Kidney (tissue), 13 donors: ENCODE measurements at regions not wholly inside any gene's neighbourhood (a gene's known extent, or its start where the extent isn't known, plus 50 kb on each side); places are given as distances from the start of the nearest gene placed in this dataset.

ENCODE experiments used
- DNase-seq, 5 donors: peaks; one replicate each; pipeline ENCODE4 v3.0.0-alpha.2; 2013 to 2020
- FAIRE-seq: peaks from 2 replicates; lab custom pipeline; 2012; peaks lifted over from hg19 to GRCh38; lab: Jason Lieb, UNC
- H3K27ac ChIP-seq, 2 donors: one replicate each; pipeline ENCODE4 v1.7.0; 2013; ENCODE audit warnings: low read depth in 2 of 2, low read length in 2 of 2, inconsistent platforms in 1 of 2
- H3K27me3 ChIP-seq: one replicate; pipeline ENCODE4 v1.7.1; 2013; ENCODE audit warnings: low read length, inconsistent platforms; ENCODE audit not compliant: control insufficient read depth, insufficient read depth
- H3K36me3 ChIP-seq, 3 donors: one replicate each; pipeline versions ENCODE4 v1.7.0 to v1.7.1; 2013; ENCODE audit warnings: low read length in 3 of 3, control low read depth in 1 of 3, inconsistent platforms in 1 of 3; ENCODE audit not compliant: insufficient read depth in 3 of 3, control insufficient read depth in 2 of 3
- H3K4me1 ChIP-seq, 3 donors: one replicate each; pipeline versions ENCODE4 v1.7.0 to v1.7.1; 2013; ENCODE audit warnings: low read length in 3 of 3, inconsistent platforms in 1 of 3, low read depth in 1 of 3; ENCODE audit not compliant: control insufficient read depth in 2 of 3, insufficient read depth in 2 of 3
- H3K4me3 ChIP-seq, 3 donors: one replicate each; pipeline versions ENCODE4 v1.7.0 to v1.8.1; 2013; ENCODE audit warnings: low read length in 3 of 3, control low read depth in 1 of 3, inconsistent platforms in 1 of 3
- H3K9ac ChIP-seq, 3 donors: one replicate each; pipeline versions ENCODE4 v1.7.0 to v1.7.1; 2013; ENCODE audit warnings: low read length in 3 of 3, control low read depth in 1 of 3, inconsistent platforms in 1 of 3
- H3K9me3 ChIP-seq, 3 donors: one replicate each; pipeline versions ENCODE4 v1.7.0 to v1.7.1; 2013; ENCODE audit warnings: low read length in 3 of 3, control low read depth in 1 of 3, inconsistent platforms in 1 of 3; ENCODE audit not compliant: control insufficient read depth in 2 of 3, insufficient read depth in 1 of 3
- intact Hi-C: fragments of 100-400 bp; cut with DNase I; formaldehyde crosslinking; loops from one replicate; pipeline ENCODE4 v1.11.1; 2022
- TF ChIP-seq, protein P1 (sequence below): IDR thresholded peaks from 3 replicates; pipeline ENCODE4 v1.5.1; 2012; ENCODE audit warnings: mild to moderate bottlenecking, moderate library complexity, borderline replicate concordance; ENCODE audit not compliant: insufficient read depth; ENCODE audit errors: extremely low read depth
- donor health status: control.
- donor health status: control.
- donor health status: control.
- donor health status: control.
- donor health status: control.
- donor health status: DM: yes; HTN: yes; CAD: no.
- donor health status: Normal renal cell carcinoma (clear cell type).

DNA sequence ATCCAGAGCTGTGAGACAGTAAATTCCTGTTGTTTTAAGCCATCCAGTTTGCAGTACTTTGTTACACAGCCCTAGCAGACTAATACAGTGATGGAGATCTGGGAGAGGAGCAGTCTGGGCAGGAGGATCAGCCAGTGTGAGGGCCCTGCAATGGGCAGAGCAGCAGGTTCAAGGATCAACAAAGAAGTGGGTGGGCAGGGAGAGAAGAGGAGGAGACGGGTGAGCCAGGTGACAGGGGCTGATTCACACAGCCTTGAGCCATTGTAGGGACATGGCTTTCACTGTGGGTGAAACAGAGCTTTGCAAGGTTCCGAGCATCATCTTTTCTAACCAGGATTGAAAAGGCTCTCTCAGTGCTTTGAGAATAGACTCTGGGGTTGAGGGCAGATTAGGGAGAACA lies 88.2 kb upstream of the MVB12B start:
- Histone ChIP-seq H3K27ac (no peak overlapping the region), H3K36me3 (no peaks in the 10 kb centered on the region), H3K9me3 (no peaks in the 10 kb centered on the region), H3K9ac (no peak overlapping the region), H3K27me3 (no peaks in the 10 kb centered on the region), H3K4me1 (no peaks in the 10 kb centered on the region), H3K4me3 (no peak overlapping the region)
- no peak for FAIRE-seq
- DNase-seq: no peak
- TF ChIP-seq, protein P1, sequence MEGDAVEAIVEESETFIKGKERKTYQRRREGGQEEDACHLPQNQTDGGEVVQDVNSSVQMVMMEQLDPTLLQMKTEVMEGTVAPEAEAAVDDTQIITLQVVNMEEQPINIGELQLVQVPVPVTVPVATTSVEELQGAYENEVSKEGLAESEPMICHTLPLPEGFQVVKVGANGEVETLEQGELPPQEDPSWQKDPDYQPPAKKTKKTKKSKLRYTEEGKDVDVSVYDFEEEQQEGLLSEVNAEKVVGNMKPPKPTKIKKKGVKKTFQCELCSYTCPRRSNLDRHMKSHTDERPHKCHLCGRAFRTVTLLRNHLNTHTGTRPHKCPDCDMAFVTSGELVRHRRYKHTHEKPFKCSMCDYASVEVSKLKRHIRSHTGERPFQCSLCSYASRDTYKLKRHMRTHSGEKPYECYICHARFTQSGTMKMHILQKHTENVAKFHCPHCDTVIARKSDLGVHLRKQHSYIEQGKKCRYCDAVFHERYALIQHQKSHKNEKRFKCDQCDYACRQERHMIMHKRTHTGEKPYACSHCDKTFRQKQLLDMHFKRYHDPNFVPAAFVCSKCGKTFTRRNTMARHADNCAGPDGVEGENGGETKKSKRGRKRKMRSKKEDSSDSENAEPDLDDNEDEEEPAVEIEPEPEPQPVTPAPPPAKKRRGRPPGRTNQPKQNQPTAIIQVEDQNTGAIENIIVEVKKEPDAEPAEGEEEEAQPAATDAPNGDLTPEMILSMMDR: no peak
- intact Hi-C loops: no loop called here

DNA sequence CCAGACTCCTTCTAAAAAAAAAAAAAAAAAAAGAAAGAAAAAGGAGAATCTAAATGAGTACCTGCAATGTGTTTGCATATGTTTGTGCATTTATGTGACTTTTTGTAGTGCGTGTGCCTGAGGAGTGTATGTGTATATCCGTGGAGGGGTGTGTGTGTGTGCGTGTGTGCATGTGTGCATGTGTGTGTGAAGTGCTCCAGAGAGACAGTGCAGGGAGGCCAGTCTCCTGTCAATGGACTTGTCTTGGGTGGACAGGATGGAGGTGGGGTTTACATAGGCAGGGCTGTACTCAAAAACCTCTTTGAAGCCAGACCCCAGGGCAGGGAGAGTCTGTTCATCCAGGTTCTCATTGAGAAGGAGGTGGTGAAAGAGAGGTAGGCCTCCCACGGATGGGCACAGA lies 87.1 kb upstream of the MVB12B start:
- no peak overlapping the region for H3K9ac ChIP-seq
- no peaks in the 10 kb centered on the region for H3K27me3 ChIP-seq
- H3K36me3 ChIP-seq: no peaks in the 10 kb centered on the region
- H3K4me3 ChIP-seq: no peak overlapping the region
- intact Hi-C loops: no loop called here
- FAIRE-seq (no peak), DNase-seq (no peak)
- TF ChIP-seq, protein P1: no peak
- peaks cover 0 to 2% (median 0%) of the 10 kb centered on the region in 3 donors for H3K9me3 ChIP-seq
- H3K4me1 ChIP-seq: no peaks in the 10 kb centered on the region
- H3K27ac ChIP-seq: no peak overlapping the region

DNA sequence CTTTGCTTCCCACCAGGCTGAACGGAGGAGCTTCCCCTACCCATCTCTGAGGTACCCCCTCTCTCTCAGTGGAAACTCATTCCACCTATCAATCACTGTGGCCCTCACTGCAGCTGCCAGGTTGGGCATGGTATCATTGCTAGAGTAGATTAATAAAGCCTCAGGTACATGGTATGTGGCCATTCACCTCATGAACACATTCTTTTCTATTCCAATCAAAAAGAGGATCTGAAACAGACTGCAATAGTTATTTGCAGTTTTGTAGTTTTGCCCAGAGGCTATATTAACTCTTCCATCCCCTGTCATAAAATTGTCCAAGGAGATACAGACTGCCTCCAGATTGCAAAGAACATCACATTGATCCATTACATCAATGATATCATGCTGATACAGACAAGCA lies 85.8 kb upstream of the MVB12B start:
- TF ChIP-seq, protein P1: no peak
- no peak overlapping the region for H3K4me3 ChIP-seq
- H3K27ac ChIP-seq: no peak overlapping the region
- intact Hi-C loops: no loop called here
- no peaks in the 10 kb centered on the region for H3K27me3 ChIP-seq
- no peaks in the 10 kb centered on the region for H3K36me3 ChIP-seq
- H3K9ac ChIP-seq: no peak overlapping the region
- H3K4me1 ChIP-seq: no peaks in the 10 kb centered on the region
- H3K9me3 ChIP-seq: peaks cover 0 to 2% (median 0%) of the 10 kb centered on the region in 3 donors
- DNase-seq: no peak
- FAIRE-seq: no peak

DNA sequence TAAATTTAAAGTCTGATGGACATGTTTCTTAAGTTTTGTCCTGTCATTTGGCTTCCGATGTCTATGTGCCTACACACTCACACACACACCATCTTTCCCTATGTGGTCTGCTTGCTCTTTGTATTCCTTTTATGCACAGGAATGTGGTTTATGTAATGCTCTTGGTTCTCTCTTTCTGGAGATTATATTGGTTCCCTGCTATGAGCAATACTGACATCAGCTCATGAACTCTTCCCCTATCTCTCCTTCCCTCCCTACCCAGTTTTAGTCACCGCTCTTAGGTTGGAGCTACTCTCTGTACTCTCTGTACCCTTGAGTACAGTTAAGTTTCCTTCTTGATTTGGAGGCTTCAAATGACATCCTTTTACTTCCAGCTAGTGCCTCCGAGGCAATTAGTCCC lies 77.9 kb upstream of the MVB12B start:
- no peak for DNase-seq
- TF ChIP-seq, protein P1: no peak
- peaks cover 0 to 2% (median 0%) of the 10 kb centered on the region in 3 donors for H3K9me3 ChIP-seq
- no peak overlapping the region for H3K4me3 ChIP-seq
- H3K27ac ChIP-seq: no peak overlapping the region
- no peaks in the 10 kb centered on the region for H3K27me3 ChIP-seq
- FAIRE-seq: no peak
- H3K36me3 ChIP-seq: no peaks in the 10 kb centered on the region
- no peak overlapping the region for H3K9ac ChIP-seq
- H3K4me1 ChIP-seq: no peaks in the 10 kb centered on the region
- intact Hi-C loops: no loop called here
